Karpas-422 (cell line): ENCODE measurements at regions not wholly inside any gene's neighbourhood (a gene's known extent, or its start where the extent isn't known, plus 50 kb on each side); places are given as distances from the start of the nearest gene placed in this dataset.

Experiments
- DNase-seq: peaks from one replicate; pipeline ENCODE4 v3.0.0-alpha.2; 2015
- H2AFZ ChIP-seq: fragments of 200-600 bp; sonication (generic); 2 replicates; pipeline ENCODE4 v1.6.1; 2014; ENCODE audit warnings: antibody characterized with exemption, low read length, mixed read lengths
- H3K27ac ChIP-seq: fragments of 200-600 bp; sonication (generic); 2 replicates; pipeline ENCODE4 v1.5.1; 2014; ENCODE audit warnings: mild to moderate bottlenecking, low read length, moderate library complexity
- H3K27me3 ChIP-seq: fragments of 200-600 bp; sonication (generic); 2 replicates; pipeline ENCODE4 v1.6.1; 2014; ENCODE audit warnings: low read length, mixed read lengths
- H3K36me3 ChIP-seq: fragments of 200-600 bp; sonication (generic); 2 replicates; pipeline ENCODE4 v1.6.1; 2014; ENCODE audit warnings: low read length, mixed read lengths; ENCODE audit not compliant: insufficient read depth
- H3K4me1 ChIP-seq: fragments of 200-600 bp; sonication (generic); 2 replicates; pipeline ENCODE4 v1.6.1; 2014; ENCODE audit warnings: mild to moderate bottlenecking, low read length, mixed read lengths
- H3K4me2 ChIP-seq: fragments of 200-600 bp; sonication (generic); 2 replicates; pipeline ENCODE4 v1.6.1; 2014; ENCODE audit warnings: low read length, low read depth, mild to moderate bottlenecking; ENCODE audit not compliant: poor library complexity, severe bottlenecking
- H3K4me3 ChIP-seq: fragments of 200-600 bp; sonication (generic); 2 replicates; pipeline ENCODE4 v1.5.1; 2014; ENCODE audit warnings: mild to moderate bottlenecking, antibody characterized with exemption, low read length, mixed read lengths
- H3K79me2 ChIP-seq: fragments of 200-600 bp; sonication (generic); 2 replicates; pipeline ENCODE4 v1.6.1; 2014; ENCODE audit warnings: mild to moderate bottlenecking, low read length, mixed read lengths
- H3K9ac ChIP-seq: fragments of 200-600 bp; sonication (generic); 2 replicates; pipeline ENCODE4 v1.6.0; 2014; ENCODE audit warnings: low read length
- H3K9me2 ChIP-seq: fragments of 200-600 bp; sonication (generic), shearing (Covaris generic); replicated peaks from 2 replicates; pipeline ENCODE4 v1.6.0; 2014; ENCODE audit warnings: mild to moderate bottlenecking, low read length, moderate library complexity; ENCODE audit not compliant: insufficient read depth
- H3K9me3 ChIP-seq: fragments of 300-700, 200-600 bp; sonication (generic); 2 replicates; pipeline ENCODE4 v1.6.1; 2014; ENCODE audit warnings: low read length, mixed read lengths
- H4K20me1 ChIP-seq: fragments of 200-600 bp; sonication (generic); 2 replicates; pipeline ENCODE4 v1.6.1; 2014; ENCODE audit warnings: mild to moderate bottlenecking, antibody characterized with exemption, low read length, low read depth; ENCODE audit not compliant: insufficient read depth

GRCh38 chr4:151928112-151928511, 167.3 kb upstream of the GATB start:
- H3K9ac ChIP-seq: no peak overlapping the region
- no peak overlapping the region for H3K4me2 ChIP-seq
- H3K27ac ChIP-seq: no peak overlapping the region
- no peaks in the 10 kb centered on the region for H3K9me2 ChIP-seq
- no peaks in the 10 kb centered on the region for H3K27me3 ChIP-seq
- DNase-seq: no peak
- H3K9me3 ChIP-seq: no peaks in the 10 kb centered on the region
- no peaks in the 10 kb centered on the region for H4K20me1 ChIP-seq
- no peak overlapping the region for H2AFZ ChIP-seq
- no peaks in the 10 kb centered on the region for H3K36me3 ChIP-seq
- H3K79me2 ChIP-seq: no peaks in the 10 kb centered on the region
- no peak overlapping the region for H3K4me3 ChIP-seq
- H3K4me1 ChIP-seq: no peaks in the 10 kb centered on the region

GRCh38 chr4:151922811-151923210, 162.0 kb upstream of the GATB start:
- DNase-seq: no peak
- Histone ChIP-seq H3K4me3 (no peak overlapping the region), H2AFZ (no peak overlapping the region), H3K4me2 (no peak overlapping the region), H3K27ac (no peak overlapping the region), H4K20me1 (no peaks in the 10 kb centered on the region), H3K4me1 (no peaks in the 10 kb centered on the region), H3K9ac (no peak overlapping the region), H3K27me3 (0 out of 2 replicates have a peak, but pooled peaks cover 3% of the 10 kb centered on the region), H3K36me3 (no peaks in the 10 kb centered on the region), H3K9me2 (no peaks in the 10 kb centered on the region), H3K9me3 (no peaks in the 10 kb centered on the region), H3K79me2 (no peaks in the 10 kb centered on the region)

- Histone ChIP-seq H3K4me2 (no peak overlapping the region), H3K9me2 (no peaks in the 10 kb centered on the region), H3K27me3 (0 out of 2 replicates have a peak, but pooled peaks cover 3% of the 10 kb centered on the region), H4K20me1 (no peaks in the 10 kb centered on the region), H3K27ac (no peak overlapping the region), H2AFZ (no peak overlapping the region), H3K36me3 (no peaks in the 10 kb centered on the region), H3K9ac (no peak overlapping the region), H3K79me2 (no peaks in the 10 kb centered on the region), H3K4me3 (no peak overlapping the region), H3K4me1 (no peaks in the 10 kb centered on the region), H3K9me3 (no peaks in the 10 kb centered on the region)
- no peak for DNase-seq
Observed at GRCh38 chr4:151922306-151922705, 161.5 kb upstream of the GATB start.

GRCh38 chr4:151921811-151922210, 161.0 kb upstream of the GATB start:
- Histone ChIP-seq H3K9me2 (no peaks in the 10 kb centered on the region), H2AFZ (no peak overlapping the region), H4K20me1 (no peaks in the 10 kb centered on the region), H3K79me2 (no peaks in the 10 kb centered on the region), H3K27ac (no peak overlapping the region), H3K9ac (no peak overlapping the region), H3K27me3 (0 out of 2 replicates have a peak, but pooled peaks cover 3% of the 10 kb centered on the region), H3K4me3 (no peak overlapping the region), H3K9me3 (no peaks in the 10 kb centered on the region), H3K4me1 (no peaks in the 10 kb centered on the region), H3K36me3 (no peaks in the 10 kb centered on the region), H3K4me2 (no peak overlapping the region)
- DNase-seq: no peak

- Histone ChIP-seq H3K27me3 (0 out of 2 replicates have a peak, but pooled peaks cover 3% of the 10 kb centered on the region), H3K4me1 (no peaks in the 10 kb centered on the region), H3K9me3 (no peaks in the 10 kb centered on the region), H4K20me1 (no peaks in the 10 kb centered on the region), H3K4me2 (no peak overlapping the region), H3K4me3 (no peak overlapping the region), H3K27ac (no peak overlapping the region), H3K79me2 (no peaks in the 10 kb centered on the region), H3K9ac (no peak overlapping the region), H2AFZ (no peak overlapping the region), H3K36me3 (no peaks in the 10 kb centered on the region), H3K9me2 (no peaks in the 10 kb centered on the region)
- DNase-seq: no peak
Observed at GRCh38 chr4:151921386-151921785, 160.6 kb upstream of the GATB start.

- H4K20me1 ChIP-seq: no peaks in the 10 kb centered on the region
- no peaks in the 10 kb centered on the region for H3K36me3 ChIP-seq
- no peak overlapping the region for H3K4me3 ChIP-seq
- no peak overlapping the region for H3K4me2 ChIP-seq
- no peaks in the 10 kb centered on the region for H3K27me3 ChIP-seq
- H3K4me1 ChIP-seq: no peaks in the 10 kb centered on the region
- H3K9me3 ChIP-seq: no peaks in the 10 kb centered on the region
- DNase-seq: no peak
- H2AFZ ChIP-seq: no peak overlapping the region
- H3K79me2 ChIP-seq: no peaks in the 10 kb centered on the region
- H3K9me2 ChIP-seq: no peaks in the 10 kb centered on the region
- H3K27ac ChIP-seq: no peak overlapping the region
- H3K9ac ChIP-seq: no peak overlapping the region
Observed at GRCh38 chr4:151917145-151917734, 156.4 kb upstream of the GATB start.

GRCh38 chr4:151912632-151913031, 151.8 kb upstream of the GATB start:
- Histone ChIP-seq H4K20me1 (no peaks in the 10 kb centered on the region), H3K4me2 (no peak overlapping the region), H3K9me3 (no peaks in the 10 kb centered on the region), H3K79me2 (no peaks in the 10 kb centered on the region), H3K4me3 (no peak overlapping the region), H2AFZ (no peak overlapping the region), H3K4me1 (peaks cover 5% of the 10 kb centered on the region; the same call in 1 of the 2 replicates), H3K9me2 (no peaks in the 10 kb centered on the region), H3K27me3 (peaks cover 6% of the 10 kb centered on the region; the same call in 1 of the 2 replicates), H3K27ac (no peak overlapping the region), H3K36me3 (no peaks in the 10 kb centered on the region), H3K9ac (no peak overlapping the region)
- DNase-seq: no peak

GRCh38 chr4:151911970-151912369, 151.2 kb upstream of the GATB start:
- Histone ChIP-seq H3K9ac (no peak overlapping the region), H2AFZ (no peak overlapping the region), H3K36me3 (no peaks in the 10 kb centered on the region), H4K20me1 (no peaks in the 10 kb centered on the region), H3K4me1 (peaks cover 5% of the 10 kb centered on the region; the same call in 1 of the 2 replicates), H3K9me2 (no peaks in the 10 kb centered on the region), H3K27me3 (peaks cover 6% of the 10 kb centered on the region; the same call in 1 of the 2 replicates), H3K9me3 (no peaks in the 10 kb centered on the region), H3K27ac (no peak overlapping the region), H3K79me2 (no peaks in the 10 kb centered on the region), H3K4me2 (no peak overlapping the region), H3K4me3 (no peak overlapping the region)
- DNase-seq: no peak
